Lung microvascular endothelial cell (primary cell): ENCODE measurements at regions not wholly inside any gene's neighbourhood (a gene's known extent, or its start where the extent isn't known, plus 50 kb on each side); places are given as distances from the start of the nearest gene placed in this dataset.

Experiments
- DNase-seq, 2 donors: peaks; one replicate each; pipeline versions ENCODE4 v3.0.0 to v3.0.0-alpha.2; 2010; ENCODE audit warnings: low read depth in 2 of 2

DNA sequence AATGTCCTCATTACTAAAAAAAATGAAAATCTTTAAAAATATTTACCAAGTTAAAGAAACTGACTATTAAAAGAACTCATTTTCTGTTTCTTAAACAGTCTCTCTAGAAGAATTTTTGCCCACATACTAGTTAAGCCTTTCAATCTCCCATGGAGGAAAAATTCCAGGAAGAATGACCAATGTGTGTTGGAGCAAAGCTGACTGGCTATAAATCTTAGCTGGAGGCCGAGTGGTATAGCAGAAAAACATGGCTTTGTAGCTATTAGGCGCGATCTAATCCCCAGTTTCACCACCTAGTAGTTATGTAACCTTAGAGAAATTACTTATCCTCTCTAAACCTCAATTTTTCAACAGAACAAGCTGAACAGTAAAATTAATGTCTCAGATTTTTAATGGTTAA lies 135.5 kb upstream of the PRLR start:
- no peak for DNase-seq

DNA sequence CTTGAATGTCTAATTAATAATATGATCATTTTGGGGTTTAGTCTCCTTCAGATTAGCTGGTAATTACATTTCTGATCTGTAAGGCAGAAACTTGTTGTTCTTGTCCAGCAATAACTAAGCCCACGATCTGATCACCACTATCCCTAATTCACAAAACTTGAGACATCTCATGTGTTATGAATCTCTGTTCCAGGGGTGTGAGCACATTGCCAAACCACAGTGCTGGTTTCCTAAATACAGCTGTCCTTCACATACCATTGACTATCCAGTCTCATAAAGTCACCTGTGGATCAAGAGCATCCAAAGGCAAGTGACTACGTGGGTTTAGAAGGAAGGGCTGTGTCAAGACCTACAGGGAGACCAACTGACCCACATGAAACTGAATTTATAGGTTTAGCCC lies 134.1 kb upstream of the PRLR start:
- no peak for DNase-seq

DNA sequence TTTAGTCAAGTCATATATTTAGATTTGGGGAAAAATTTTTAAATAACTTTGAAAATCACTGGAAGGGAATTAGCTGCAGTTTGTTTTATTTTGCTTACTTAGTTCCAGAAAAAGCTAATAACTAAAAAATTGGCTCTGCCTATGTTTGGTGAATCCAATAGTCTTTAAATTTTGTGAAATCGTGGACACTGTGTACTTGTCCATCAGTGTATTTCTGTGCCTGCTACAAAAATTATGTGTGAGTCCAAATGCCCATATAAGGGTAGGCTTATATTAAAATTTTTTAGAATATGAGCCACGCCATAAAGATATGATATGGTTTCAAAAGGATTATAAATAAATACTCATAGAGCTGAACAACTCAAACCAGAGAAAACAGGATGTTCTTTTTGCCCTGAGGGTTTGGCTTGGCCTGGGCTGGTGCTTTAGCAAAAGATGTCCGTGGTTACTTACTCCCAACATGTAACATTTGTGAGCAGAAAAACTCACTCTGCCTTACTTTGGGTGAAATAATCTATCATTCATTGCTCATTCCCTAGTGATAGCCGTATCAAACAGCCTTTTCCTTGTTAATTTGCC lies 133.2 kb upstream of the PRLR start:
- no peak for DNase-seq

DNA sequence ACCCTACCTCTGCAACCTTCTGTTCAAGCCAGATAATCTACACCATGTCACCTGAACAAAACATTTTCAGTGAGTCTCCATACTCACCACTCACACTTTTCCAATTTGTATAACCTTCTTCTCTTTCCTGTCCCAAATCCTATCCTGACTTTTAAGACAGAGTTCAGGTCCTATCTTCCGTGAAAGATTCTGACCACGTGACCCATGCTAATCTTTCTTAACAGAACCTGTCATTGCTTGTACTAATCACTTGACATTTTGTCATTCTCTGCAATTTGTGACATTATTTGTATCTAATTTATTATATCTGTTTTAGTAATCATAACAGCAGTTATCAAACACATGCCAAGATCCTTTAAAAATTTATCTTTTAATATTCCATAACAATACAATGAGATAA lies 132.5 kb upstream of the PRLR start:
- DNase-seq = no peak

DNA sequence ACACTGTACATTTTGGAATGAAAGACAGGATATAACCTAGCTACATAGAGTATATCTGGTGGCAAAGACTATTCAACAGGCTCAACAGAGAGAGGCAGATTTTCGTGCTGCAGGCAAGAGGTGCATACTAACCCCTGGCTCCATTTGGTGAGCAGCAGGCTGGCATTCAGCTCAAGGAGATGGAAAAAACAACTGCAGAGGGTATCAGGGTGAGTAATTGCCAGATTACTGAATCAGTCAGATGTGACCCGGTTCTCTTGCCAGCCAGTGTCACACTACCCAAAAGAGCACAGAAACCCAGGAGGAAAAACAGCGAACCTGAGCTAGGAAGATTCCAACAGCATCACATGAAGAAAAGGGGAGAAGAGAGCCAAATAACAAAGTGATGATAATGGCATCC lies 130.4 kb upstream of the PRLR start:
- no peak for DNase-seq

DNA sequence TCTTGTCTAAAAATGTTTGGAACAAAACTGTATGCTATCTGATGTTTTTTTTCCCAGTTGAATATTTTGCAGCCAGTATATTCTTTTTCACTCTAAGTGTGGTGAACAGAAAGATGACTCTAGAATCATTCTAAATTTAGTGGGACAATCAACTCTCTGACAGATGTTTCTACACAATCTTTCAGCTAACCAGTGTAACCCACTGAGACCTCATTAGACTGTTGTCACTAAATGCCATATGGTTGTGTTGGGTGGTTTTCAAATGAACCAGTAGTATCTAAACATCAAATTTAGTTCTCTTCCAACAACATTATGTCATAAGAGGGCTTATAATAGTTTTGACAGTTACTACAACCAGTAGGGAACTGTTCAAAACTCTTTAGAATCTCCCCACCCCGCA lies 129.6 kb upstream of the PRLR start:
- DNase-seq = no peak

DNA sequence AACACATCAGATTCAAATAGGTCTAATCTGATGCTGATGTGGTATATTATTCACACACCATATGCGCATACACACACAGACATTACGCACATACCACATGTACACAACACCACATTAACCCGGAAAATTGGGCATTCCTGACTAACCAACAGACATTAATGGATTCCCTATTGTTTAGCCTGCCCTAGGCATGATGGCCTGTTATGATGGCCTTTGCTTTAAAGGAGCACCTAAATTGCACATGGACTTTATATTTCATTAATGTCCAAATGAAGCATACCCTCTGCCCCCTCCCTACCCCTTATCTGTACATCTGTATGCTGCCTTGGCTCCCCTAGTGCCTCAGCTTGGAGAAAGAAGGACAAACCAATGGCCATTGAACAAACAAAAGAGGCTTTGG lies 127.7 kb upstream of the PRLR start:
- no peak for DNase-seq

DNA sequence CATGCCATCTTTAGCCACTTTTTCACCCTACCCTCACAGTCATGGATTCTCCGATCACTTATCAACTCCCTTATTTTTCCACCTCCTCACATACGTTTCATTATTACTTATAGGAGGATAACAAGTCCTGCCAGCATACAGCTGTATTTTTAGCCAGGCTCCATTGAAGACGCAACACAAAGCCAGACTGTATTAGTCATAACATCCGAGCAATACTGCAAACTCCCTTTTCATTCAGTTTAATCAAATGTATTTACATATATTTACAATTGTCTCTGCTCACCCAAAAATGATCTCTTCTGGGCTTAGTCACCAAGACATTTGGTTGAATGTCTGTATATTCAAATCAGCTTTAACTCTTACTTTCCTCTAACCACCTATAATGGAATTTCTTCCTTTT lies 126.4 kb upstream of the PRLR start:
- no peak for DNase-seq

DNA sequence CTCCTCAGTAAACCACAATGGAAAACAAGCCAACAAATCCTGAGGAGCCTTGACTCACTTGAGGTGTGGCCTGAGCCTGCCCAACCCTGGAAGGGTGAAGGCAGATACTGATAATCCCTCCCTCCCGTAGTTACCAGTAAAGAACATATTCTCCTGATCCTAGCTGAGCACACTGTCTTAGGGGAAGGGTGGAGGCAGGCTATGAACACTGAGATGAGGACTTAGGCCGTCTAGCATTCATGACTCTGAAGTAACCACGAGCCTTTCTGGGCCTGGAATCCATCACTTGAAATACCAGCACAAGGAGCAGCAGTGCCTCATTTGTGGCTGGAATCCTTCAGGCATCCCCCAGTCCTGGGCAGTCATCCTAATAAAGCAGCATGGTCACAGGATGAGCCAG lies 124.5 kb upstream of the PRLR start:
- no peak for DNase-seq

DNA sequence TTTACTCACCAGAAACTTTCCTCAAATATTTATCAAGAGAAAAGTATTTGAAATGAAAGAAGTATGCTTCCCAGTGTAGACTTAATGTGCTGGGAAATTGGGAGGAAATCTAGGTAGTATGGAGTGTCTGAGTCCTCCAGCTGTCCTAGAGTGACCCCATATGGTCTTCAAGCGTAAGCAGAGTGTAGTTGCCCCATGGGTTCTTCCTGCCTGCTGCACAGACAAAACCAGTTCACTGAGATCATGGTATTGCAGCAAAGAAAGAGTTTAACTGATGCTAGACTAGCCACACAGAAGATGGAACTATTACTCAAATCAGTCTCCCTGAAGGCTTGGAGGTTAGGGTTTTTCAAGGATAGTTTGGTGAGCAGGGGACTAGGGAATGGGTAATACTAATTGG lies 114.9 kb upstream of the PRLR start:
- DNase-seq = no peak

DNA sequence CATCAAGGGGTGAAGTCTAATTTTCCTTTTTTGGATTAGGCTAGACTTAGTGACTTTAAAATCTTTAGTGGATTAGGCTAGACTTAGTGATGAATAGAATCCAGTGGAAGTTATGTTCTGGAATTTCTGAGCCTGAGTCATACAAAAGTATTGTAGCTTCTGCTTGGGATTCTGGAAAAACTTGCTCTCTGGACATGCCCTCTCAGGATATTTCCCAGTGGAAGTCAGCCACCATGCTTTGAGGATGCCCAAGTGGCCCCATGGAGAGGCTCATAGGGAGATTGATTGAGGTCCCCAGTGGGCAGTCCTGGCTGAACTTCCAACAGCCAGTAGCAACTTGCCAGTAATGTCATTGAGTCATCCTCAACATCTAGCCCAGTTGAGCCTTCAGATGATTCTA lies 112.4 kb upstream of the PRLR start:
- no peak for DNase-seq

DNA sequence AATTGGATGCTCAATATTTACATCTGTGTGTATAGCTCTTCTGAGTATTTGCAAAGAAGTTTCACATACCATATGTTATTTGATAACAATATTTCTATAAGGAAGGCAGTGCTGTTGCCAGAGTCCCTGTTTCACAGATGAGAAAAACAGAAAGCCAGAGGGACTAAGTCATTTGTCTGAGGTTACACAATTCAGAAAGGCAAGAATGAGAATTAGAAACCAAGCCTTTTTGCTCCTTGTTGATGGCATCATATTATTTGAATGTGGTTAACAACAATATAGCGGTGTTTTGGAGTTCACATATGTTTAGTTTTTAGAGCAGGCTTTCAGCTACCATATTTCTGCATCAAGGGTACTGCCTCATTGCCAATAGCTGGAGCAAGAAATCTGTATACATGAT lies 110.9 kb upstream of the PRLR start:
- DNase-seq = no peak

DNA sequence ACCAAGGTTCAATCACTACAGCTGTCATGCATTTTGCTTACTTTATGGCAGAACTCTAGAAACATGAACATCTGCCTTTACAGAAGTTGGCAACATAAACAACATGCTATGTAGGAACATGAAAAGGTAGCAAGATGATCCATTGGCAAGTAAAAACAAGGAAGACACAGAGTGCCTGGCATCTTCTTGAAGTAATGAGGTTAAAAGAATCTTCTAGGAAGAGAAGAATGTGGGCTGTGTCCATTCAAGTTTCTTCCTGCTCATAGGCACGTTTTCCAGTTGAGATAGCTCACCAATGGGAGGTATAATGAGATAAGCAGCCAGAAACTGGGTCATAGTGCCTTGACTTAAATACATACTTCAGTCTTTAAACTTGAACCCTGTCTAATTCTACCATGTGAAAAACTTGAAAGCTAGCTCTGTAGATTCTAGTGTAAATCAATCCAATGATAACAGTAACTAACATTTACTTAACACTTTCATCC lies 109.4 kb upstream of the PRLR start:
- no peak for DNase-seq

DNA sequence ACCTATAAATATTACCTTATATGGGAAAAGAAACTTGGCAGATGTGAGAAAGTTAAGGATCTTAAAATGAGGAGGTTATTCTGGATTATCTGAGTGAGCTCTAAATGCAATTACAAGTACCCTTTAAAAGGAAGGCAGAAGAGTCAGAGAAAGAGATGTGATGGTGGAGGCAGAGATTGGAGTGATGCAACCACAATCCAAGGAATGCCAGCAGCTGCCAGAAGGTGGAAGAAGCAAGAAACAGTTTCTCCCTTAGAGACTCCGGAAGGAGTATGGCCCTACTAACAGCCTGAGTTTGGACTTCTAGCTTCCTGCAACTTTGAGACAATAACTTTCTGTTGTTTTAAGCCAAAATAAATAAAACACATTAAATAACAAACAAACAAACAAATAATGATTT lies 108.7 kb upstream of the PRLR start:
- DNase-seq = no peak

DNA sequence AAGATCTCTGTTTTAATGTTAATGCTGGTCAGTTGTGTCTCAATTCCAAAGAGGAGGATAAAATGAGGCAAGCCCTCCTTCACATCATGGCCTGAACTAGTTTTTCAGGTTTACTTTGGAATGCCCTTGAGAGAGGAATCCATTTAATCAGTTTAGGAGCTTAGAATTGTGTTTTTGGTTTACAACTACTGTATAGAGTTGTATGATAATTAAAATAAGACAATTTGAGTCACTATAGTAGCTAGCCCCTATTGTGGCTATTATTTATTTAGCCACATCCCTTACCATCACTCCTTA lies 107.8 kb upstream of the PRLR start:
- DNase-seq = no peak

DNA sequence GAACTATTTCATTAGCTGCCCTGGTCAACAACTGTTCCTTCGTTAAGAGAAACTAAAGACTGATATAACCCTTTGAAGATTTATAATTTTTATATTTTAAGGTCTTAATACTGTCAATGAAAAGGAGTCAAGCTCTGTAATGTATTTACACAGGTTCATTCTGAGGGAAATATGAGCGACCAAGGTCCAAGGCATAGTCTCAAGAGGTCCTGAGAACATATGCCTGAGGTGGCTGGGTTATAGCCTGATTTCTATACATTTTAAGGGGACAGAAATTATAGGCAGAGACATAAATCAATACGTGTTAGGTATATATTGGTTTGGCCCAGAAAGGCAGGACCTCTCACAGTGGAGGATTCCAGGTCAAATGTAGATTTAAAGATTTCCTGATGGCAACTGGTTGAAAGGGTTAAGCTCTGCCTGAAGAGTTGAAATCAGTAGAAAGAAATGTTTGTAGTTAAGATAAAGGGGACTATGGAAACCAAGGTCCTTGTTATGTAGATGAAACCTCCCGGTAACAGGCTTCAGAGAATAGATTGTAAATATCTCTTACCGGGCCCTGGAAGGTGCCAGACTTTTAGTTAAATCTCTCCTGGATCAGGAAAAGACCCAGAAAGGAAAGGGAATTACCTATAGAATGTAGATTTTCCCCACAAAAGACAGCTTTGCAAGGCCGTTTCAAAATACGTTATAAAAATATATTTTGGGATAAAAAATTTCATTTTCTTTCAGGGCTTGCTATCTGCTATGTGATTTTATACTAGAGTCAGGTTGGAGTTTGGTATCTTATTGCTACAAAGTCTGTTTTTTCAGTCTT lies 107.3 kb upstream of the PRLR start:
- DNase-seq = no peak

DNA sequence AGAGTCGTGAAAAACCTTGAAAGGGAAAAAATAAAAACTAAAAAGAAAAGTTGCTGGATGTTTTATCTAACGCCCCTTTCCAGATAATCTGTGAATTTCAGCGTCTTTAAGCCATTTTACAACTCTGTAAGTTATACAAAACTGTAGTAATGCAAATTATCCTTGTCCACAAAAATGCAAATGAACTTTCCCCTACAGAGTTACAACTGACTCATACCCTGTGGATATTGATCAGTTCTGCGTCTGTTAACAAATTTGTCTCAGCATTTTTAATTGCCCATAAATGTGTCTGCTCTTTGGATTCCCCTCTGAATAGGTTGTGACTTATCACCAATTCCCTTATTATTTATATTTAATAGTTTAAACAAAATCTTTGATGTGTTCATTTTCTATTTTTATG lies 105.9 kb upstream of the PRLR start:
- DNase-seq = no peak

DNA sequence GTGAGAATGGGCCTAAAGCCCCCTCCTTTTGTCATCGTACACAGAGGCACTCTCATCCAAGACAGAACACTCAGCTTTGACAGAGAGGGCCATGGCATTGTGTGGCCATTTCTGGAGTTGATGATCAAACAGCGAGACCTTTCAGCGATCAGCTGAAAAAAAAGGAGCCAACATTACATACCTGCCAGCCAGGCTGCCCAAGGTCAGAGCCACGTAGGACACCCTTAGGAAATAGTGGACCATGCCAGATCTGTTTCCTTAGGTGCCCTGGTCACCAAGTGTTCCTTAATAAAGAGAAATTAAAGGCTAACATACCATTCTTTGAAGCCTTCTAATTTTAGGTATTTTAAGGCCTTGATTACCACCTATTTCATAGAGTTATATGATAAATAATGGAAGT lies 105.5 kb upstream of the PRLR start:
- DNase-seq = no peak

DNA sequence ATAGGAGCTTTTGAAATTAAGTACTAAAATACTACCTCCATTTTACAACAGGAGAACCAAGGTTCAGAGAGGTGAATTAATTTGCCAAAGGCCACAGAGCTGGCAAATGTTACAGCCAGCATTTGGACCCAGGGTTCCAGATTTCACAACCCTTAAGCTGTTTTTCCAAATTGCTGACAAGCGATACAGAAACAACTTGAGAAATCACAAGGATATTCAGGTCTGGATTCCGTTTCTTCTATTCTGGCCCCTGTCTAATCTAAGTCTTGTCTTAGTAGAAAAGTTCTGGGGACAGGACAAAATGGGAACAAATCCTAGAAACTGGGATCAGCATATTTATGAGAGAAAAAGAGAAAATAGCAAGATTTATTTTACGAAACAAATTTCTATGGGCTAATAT lies 103.1 kb upstream of the PRLR start:
- no peak for DNase-seq

DNA sequence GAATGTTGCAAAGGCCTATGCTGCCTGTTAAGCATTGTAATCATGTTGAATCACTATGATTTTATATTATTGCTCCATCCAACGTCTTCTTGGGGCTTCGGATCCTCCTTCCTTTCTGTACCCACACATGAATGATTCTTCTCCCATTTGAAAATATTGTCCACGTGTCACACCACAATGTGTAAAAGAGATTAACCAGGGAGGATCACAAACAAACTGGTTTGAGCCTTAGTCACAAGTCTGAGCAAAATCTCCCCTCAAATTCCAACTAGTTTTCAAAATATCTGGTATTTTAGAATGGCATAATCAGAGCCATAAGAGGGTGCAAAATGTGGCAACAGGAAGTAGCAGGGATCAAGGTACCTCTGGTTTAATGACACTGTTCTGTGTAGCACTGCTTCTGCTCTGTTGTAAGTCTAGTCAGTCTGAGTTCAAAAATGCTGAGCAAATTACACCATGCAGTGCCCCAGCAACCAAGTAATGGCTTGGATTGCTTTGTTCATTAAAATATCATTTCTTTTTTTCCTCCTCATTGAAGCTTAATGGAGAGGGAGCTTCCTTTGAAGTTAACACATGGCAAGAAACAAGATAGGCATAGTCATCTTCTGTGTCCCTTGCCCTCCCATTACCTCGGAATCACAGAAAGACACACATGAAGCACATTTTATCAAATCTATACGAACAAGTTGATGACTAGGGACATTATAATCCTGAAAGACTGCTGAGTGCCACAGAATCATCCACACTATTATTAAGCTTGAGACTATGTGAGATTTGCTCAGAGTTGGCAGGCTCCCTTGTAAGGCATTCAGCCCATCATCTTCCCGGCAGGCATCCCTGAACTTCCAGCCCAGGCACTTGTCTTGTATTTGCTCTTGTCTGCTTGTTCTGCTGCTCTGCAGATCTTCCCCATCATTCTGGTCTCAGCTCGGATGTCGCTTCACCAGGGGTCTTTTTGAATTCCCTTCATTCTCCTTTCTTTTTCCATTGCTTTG lies 102.0 kb upstream of the PRLR start:
- DNase-seq = no peak

DNA sequence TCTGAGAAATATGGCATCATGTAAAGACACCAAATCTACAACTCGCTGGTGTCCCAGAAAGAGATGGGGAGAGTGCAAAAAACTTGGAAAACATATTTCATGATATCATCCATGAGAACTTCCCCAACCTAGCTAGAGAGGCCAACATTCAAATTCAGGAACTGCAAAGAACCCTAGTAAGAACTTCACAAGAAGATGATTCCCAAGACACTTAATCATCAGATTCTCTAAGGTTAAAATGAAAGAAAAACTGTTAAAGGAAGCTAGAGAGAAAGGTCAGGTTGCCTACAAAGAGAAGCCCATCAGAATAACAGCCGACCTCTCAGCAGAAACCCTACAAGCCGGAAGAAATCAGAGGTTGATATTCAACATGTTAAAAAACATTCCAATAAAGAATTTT lies 95.5 kb upstream of the PRLR start:
- no peak for DNase-seq

DNA sequence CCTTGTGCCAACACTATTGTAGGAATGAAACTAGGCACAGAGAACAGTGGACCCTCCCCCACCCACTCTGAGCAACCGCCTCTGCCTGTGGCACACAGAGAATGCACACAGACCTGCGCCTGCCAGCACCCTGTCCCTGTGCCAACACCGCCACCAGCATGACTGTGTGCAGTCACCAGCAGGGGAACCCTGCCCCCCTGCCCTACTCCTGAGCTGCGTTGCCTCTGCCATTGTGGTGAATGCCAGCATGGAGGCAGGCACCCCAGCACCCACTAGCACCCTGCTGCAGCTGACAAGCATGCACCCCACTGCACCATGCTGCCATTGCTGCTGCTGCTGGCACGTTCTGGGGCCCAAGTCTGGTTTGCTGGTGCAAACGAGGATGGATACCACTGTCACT lies 94.4 kb upstream of the PRLR start:
- no peak for DNase-seq

DNA sequence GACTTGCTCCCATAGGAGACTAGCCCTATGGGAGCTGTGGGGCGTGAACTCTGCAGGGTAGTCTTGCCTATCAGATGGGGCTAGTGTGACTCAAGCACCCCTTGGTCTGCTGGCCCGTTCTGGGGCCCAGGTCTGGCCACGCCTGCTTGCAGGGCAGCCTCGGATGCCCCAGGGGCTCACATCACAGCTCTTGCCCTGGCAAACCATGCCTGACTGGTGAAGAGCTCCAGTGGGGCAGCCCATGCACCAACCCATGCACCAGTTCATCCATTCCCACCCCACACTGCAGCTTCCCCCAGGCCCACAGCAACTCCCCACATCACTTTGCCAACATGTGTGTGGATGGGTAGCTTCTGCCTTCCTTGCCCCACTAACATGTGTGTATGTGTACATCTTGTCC lies 93.9 kb upstream of the PRLR start:
- DNase-seq = no peak
